ENCODE measurements at regions not wholly inside any gene's neighbourhood (a gene's known extent, or its start where the extent isn't known, plus 50 kb on each side); places are given as distances from the start of the nearest gene placed in this dataset.

DNA sequence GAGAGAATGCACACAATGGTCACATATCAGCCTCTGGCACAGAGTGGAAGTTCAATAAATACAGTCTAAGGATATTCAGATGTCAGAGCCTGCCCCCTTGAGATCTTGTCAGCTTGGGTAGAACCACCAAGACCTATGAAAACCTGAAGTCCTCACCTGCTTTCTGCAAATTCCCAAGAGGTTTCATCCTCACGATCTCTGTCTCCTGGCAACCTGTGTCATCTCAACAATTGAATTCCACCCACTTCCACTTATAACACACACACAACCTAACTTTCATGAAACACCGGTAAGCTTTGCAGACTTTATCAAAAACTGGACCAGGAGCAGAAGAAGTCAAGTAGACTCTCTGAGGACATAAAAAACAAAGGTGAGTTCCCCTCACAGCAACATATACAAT, 151.6 kb upstream of the SLC30A5 start:
- TF ChIP-seq, protein P1, sequence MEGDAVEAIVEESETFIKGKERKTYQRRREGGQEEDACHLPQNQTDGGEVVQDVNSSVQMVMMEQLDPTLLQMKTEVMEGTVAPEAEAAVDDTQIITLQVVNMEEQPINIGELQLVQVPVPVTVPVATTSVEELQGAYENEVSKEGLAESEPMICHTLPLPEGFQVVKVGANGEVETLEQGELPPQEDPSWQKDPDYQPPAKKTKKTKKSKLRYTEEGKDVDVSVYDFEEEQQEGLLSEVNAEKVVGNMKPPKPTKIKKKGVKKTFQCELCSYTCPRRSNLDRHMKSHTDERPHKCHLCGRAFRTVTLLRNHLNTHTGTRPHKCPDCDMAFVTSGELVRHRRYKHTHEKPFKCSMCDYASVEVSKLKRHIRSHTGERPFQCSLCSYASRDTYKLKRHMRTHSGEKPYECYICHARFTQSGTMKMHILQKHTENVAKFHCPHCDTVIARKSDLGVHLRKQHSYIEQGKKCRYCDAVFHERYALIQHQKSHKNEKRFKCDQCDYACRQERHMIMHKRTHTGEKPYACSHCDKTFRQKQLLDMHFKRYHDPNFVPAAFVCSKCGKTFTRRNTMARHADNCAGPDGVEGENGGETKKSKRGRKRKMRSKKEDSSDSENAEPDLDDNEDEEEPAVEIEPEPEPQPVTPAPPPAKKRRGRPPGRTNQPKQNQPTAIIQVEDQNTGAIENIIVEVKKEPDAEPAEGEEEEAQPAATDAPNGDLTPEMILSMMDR (conservative IDR thresholded peaks at IDR 0.05 in 1 of 2, IDR thresholded peaks at IDR 0.05 in 1 of 2; ENCODE audit: extremely low read depth in 1 of 2, insufficient read depth in 1 of 2, low read depth in 1 of 2, low read length in 2 of 2), result no peak
- no peak for TF ChIP-seq EZH2 (IDR thresholded peaks at IDR 0.05; ENCODE audit: borderline replicate concordance, low read length)
